Panc1 (cell line): ENCODE measurements at regions not wholly inside any gene's neighbourhood (a gene's known extent, or its start where the extent isn't known, plus 50 kb on each side); places are given as distances from the start of the nearest gene placed in this dataset.

ENCODE experiments used
- ATAC-seq: fragments of 200-7000 bp; cut with Tn5 transposase; 2 replicates; pipeline ENCODE4 v1.9.1; 2020; ENCODE audit warnings: mild to moderate bottlenecking, moderate library complexity
- BruUV-seq: library from RNA; stranded (reverse); fragments of 400-500 nt; replicated peaks from 2 replicates; lab custom pipeline; 2021; lab: Mats Ljungman, UMichigan
- CTCF ChIA-PET: fragments of 300-600 bp; sonication (Branson Sonifier 250); formaldehyde crosslinking; loops from one replicate; lab custom pipeline; 2022; ENCODE audit warnings: antibody characterized with exemption; lab: Charles Lee
- POLR2A ChIA-PET: fragments of 300-600 bp; sonication (Branson Sonifier 250); formaldehyde crosslinking; loops from one replicate; lab custom pipeline; 2022; ENCODE audit warnings: antibody characterized with exemption; lab: Charles Lee
- DNase-seq: peaks from one replicate; pipeline ENCODE4 v3.0.0-alpha.2; 2010; ENCODE audit warnings: low read depth, low spot score
- H3K27ac ChIP-seq: 2 replicates; pipeline ENCODE4 v1.5.1; 2011; ENCODE audit warnings: mild to moderate bottlenecking, low read length, inconsistent platforms
- H3K27me3 ChIP-seq: fragments of 200-500 bp; sonication (Bioruptor generic); 2 replicates; pipeline ENCODE4 v1.6.0; 2014; ENCODE audit warnings: low read length, inconsistent platforms; ENCODE audit not compliant: control insufficient read depth, insufficient read depth
- H3K36me3 ChIP-seq: fragments of 200-500 bp; sonication (Bioruptor generic); 2 replicates; pipeline ENCODE4 v1.5.1; 2014; ENCODE audit warnings: inconsistent platforms, mild to moderate bottlenecking, low read length, moderate library complexity; ENCODE audit not compliant: control insufficient read depth, insufficient read depth
- H3K4me1 ChIP-seq: 2 replicates; pipeline ENCODE4 v1.5.1; 2011; ENCODE audit warnings: inconsistent platforms, mild to moderate bottlenecking, low read length, moderate library complexity; ENCODE audit not compliant: control insufficient read depth, insufficient read depth
- H3K4me3 ChIP-seq, 2 experiments: 2 replicates each; pipeline ENCODE4 v1.5.1; 2011 to 2012; ENCODE audit warnings: low read depth in 2 of 2, low read length in 2 of 2, mild to moderate bottlenecking in 2 of 2, inconsistent platforms in 1 of 2, moderate library complexity in 1 of 2
- H3K9me3 ChIP-seq: fragments of 200-500 bp; sonication (Bioruptor generic); 2 replicates; pipeline ENCODE4 v1.5.1; 2014; ENCODE audit warnings: low read depth, mild to moderate bottlenecking, inconsistent platforms, low read length, moderate library complexity; ENCODE audit not compliant: control insufficient read depth, insufficient read depth
- CTCF ChIP-seq: fragments of 450-650 bp; IDR thresholded peaks from 2 replicates; pipeline ENCODE4 v1.5.1; 2017; ENCODE audit warnings: mild to moderate bottlenecking
- POLR2AphosphoS5 ChIP-seq: IDR thresholded peaks from 2 replicates; pipeline ENCODE4 v1.6.1; 2012; ENCODE audit warnings: mild to moderate bottlenecking, low read depth, low read length, moderate library complexity
- REST ChIP-seq, 2 experiments: IDR thresholded peaks; 2 replicates each; pipeline ENCODE4 v1.6.1; 2011 to 2012; ENCODE audit warnings: low read depth in 2 of 2, control low read depth in 1 of 2, low read length in 1 of 2, mild to moderate bottlenecking in 1 of 2, moderate library complexity in 1 of 2; ENCODE audit not compliant: insufficient read depth in 1 of 2
- SIN3A ChIP-seq: IDR thresholded peaks from 2 replicates; pipeline ENCODE4 v1.6.1; 2012; ENCODE audit warnings: low read depth, mild to moderate bottlenecking, low read length, moderate library complexity, borderline replicate concordance; ENCODE audit not compliant: insufficient read depth
- TCF7L2 ChIP-seq: IDR thresholded peaks from 2 replicates; pipeline ENCODE4 v1.6.1; 2011; ENCODE audit warnings: mild to moderate bottlenecking, low read depth, low read length, inconsistent platforms
- in situ Hi-C: cut with HindIII; loops from 2 replicates; pipeline ENCODE4 v1.10.0; 2016; ENCODE audit warnings: low sequenced_read_pairs, low pct_unique_long_range_greater_than_20kb
- intact Hi-C: fragments of 100-400 bp; cut with micrococcal nuclease; formaldehyde crosslinking; loops from one replicate; pipeline ENCODE4 v1.10.0; 2022; ENCODE audit not compliant: unreplicated experiment

- H3K4me1 ChIP-seq = no peaks in the 10 kb centered on the region; the same call in 1 of the 2 replicates
- intact Hi-C loops (no loop called here), in situ Hi-C loops (no loop called here)
- TF ChIP-seq TCF7L2 (no peak), CTCF (no peak), POLR2AphosphoS5 (no peak), REST (IDR thresholded peaks at IDR 0.05; ENCODE audit: insufficient read depth in 1 of 2, low read depth in 2 of 2, low read length in 1 of 2) (no peak), SIN3A (no peak)
- ChIA-PET POLR2A (no interaction called here), CTCF (no interaction called here)
- no peak overlapping the region for H3K27ac ChIP-seq
- DNase-seq = no peak
- no peaks in the 10 kb centered on the region for H3K27me3 ChIP-seq
- no peak for ATAC-seq
- no peaks in the 10 kb centered on the region for H3K36me3 ChIP-seq
- no peaks in the 10 kb centered on the region for H3K9me3 ChIP-seq
- no TSS peak for BruUV-seq
- H3K4me3 ChIP-seq = no peak overlapping the region
Measured at GRCh38 chr1:56317722-56318121, 261.6 kb downstream of the PLPP3 start.

- in situ Hi-C loops (no loop called here), intact Hi-C loops (no loop called here)
- H3K27me3 ChIP-seq = no peaks in the 10 kb centered on the region
- no peak overlapping the region for H3K4me3 ChIP-seq
- ATAC-seq (no peak), DNase-seq (no peak)
- H3K36me3 ChIP-seq = no peaks in the 10 kb centered on the region
- ChIA-PET POLR2A (no interaction called here), CTCF (no interaction called here)
- H3K27ac ChIP-seq = no peak overlapping the region
- no peaks in the 10 kb centered on the region for H3K4me1 ChIP-seq
- no peaks in the 10 kb centered on the region for H3K9me3 ChIP-seq
- no peak for TF ChIP-seq SIN3A
- TF ChIP-seq REST (IDR thresholded peaks at IDR 0.05; ENCODE audit: insufficient read depth in 1 of 2, low read depth in 2 of 2, low read length in 1 of 2) = no peak
- TF ChIP-seq CTCF = no peak
- TF ChIP-seq POLR2AphosphoS5 = no peak
- TF ChIP-seq TCF7L2 = no peak
- BruUV-seq = no TSS peak
Measured at GRCh38 chr1:56315293-56315942, 263.9 kb downstream of the PLPP3 start.
